ENCODE measurements at regions not wholly inside any gene's neighbourhood (a gene's known extent, or its start where the extent isn't known, plus 50 kb on each side); places are given as distances from the start of the nearest gene placed in this dataset.

DNA sequence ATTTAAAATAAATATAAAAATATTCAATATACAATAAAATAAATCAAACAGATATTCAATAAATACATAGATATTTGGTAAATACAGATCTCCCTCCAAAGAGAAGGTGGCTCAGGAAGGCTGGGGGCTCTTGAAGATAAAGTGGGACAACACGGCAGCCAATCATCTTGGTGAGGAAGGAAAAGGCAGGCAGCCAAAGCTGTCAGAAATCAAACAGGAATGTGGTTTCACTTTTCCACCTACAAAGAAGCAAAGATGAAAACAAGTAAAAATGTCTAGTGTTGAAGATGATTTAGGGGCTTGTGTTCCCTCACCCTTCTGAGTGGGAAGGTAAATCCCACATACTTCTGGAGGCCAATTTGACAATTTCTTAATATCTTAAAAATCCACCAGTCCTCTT lies 85.7 kb downstream of the B3GNT2 start:
- H3K9me3 ChIP-seq (replicated peaks; ENCODE audit: insufficient read depth, low read length) = no peaks in the 10 kb centered on the region
- H3K4me2 ChIP-seq (ENCODE audit: low read depth, low read length) = no peak overlapping the region
- no peak overlapping the region for H2AFZ ChIP-seq (ENCODE audit: low read length)
- DNase-seq = no peak
- H3K27me3 ChIP-seq (replicated peaks; ENCODE audit: insufficient read depth, low read length) = no peaks in the 10 kb centered on the region
- no peak overlapping the region for H3K4me3 ChIP-seq (ENCODE audit: low read length)
- H3F3A ChIP-seq (ENCODE audit: insufficient read depth, low read length) = no peaks in the 10 kb centered on the region
- no peaks in the 10 kb centered on the region for H3K36me3 ChIP-seq (replicated peaks; ENCODE audit: insufficient read depth, low read length)
- H3K27ac ChIP-seq (ENCODE audit: low read length) = no peak overlapping the region
- H3K4me1 ChIP-seq (ENCODE audit: low read length) = no peaks in the 10 kb centered on the region
- no peaks in the 10 kb centered on the region for H4K20me1 ChIP-seq (ENCODE audit: insufficient read depth, low read length)
- H3K9ac ChIP-seq (ENCODE audit: low read length) = no peak overlapping the region
- no peaks in the 10 kb centered on the region for H3K9me2 ChIP-seq (replicated peaks; ENCODE audit: insufficient read depth, low read length)
- no peaks in the 10 kb centered on the region for H3K79me2 ChIP-seq (ENCODE audit: low read length)
- TF ChIP-seq EZH2phosphoT487 (IDR thresholded peaks at IDR 0.05; ENCODE audit: low read length) (no peak), EZH2 (optimal IDR thresholded peaks at IDR 0.05; ENCODE audit: low read depth, low read length) (no peak), CTCF (IDR thresholded peaks at IDR 0.05; ENCODE audit: low read length) (no peak)

DNA sequence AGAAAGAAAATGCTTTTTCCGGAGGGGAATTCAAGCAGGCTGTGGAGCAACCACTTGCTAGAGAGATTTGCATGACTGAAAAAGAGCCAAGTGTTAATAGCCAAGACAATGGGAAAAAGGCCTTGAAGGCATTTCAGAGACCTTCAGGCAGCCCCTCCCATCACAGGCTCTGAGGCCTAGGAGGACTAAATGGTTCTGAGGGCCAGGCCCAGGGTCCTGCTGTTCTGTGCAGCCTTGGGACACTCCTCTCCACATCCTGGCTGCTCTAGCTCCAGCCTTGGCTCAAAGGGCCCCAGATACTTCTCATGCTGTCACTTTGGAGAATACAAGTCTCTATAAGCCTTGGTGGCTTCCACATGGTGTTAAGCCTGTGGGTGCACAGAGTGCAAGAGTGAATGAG lies 81.8 kb downstream of the B3GNT2 start:
- Histone ChIP-seq H3K4me1 (ENCODE audit: low read length) (no peaks in the 10 kb centered on the region), H4K20me1 (ENCODE audit: insufficient read depth, low read length) (no peaks in the 10 kb centered on the region), H3K9me3 (replicated peaks; ENCODE audit: insufficient read depth, low read length) (no peaks in the 10 kb centered on the region), H3K4me3 (ENCODE audit: low read length) (no peak overlapping the region), H3K4me2 (ENCODE audit: low read depth, low read length) (no peak overlapping the region), H3K36me3 (replicated peaks; ENCODE audit: insufficient read depth, low read length) (no peaks in the 10 kb centered on the region), H3K79me2 (ENCODE audit: low read length) (no peaks in the 10 kb centered on the region), H3K27me3 (replicated peaks; ENCODE audit: insufficient read depth, low read length) (no peaks in the 10 kb centered on the region), H3F3A (ENCODE audit: insufficient read depth, low read length) (no peaks in the 10 kb centered on the region), H3K9me2 (replicated peaks; ENCODE audit: insufficient read depth, low read length) (0 out of 2 replicates have a peak, but pooled peaks cover 2% of the 10 kb centered on the region), H3K9ac (ENCODE audit: low read length) (no peak overlapping the region), H2AFZ (ENCODE audit: low read length) (no peak overlapping the region), H3K27ac (ENCODE audit: low read length) (no peak overlapping the region)
- no peak for DNase-seq
- no peak for TF ChIP-seq CTCF (IDR thresholded peaks at IDR 0.05; ENCODE audit: low read length)

All from MM.1S (cell line).